ENCODE measurements at regions not wholly inside any gene's neighbourhood (a gene's known extent, or its start where the extent isn't known, plus 50 kb on each side); places are given as distances from the start of the nearest gene placed in this dataset.

DNA sequence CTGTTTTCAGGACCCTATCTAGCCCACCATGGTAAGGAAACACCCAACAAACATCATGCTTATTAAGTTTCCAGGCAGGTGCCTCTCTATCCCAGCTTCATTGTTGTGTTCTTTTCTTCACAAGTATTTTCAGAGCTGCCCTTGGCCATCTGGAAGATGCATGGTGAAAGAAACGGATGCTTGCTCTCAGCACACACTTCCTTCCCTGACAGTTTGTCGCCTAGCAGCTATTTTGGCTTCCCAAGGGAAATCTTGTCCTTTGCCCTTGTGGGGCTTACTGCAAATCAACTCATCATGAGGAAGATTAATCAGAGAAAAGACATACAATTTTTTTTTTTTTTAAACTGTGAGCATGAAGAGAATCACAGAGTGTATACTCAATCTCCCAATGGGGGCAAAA is 128.8 kb downstream of the ASMT start:
- intact Hi-C loops (cut with DNase I): no loop called here
- TF ChIP-seq, protein P1, sequence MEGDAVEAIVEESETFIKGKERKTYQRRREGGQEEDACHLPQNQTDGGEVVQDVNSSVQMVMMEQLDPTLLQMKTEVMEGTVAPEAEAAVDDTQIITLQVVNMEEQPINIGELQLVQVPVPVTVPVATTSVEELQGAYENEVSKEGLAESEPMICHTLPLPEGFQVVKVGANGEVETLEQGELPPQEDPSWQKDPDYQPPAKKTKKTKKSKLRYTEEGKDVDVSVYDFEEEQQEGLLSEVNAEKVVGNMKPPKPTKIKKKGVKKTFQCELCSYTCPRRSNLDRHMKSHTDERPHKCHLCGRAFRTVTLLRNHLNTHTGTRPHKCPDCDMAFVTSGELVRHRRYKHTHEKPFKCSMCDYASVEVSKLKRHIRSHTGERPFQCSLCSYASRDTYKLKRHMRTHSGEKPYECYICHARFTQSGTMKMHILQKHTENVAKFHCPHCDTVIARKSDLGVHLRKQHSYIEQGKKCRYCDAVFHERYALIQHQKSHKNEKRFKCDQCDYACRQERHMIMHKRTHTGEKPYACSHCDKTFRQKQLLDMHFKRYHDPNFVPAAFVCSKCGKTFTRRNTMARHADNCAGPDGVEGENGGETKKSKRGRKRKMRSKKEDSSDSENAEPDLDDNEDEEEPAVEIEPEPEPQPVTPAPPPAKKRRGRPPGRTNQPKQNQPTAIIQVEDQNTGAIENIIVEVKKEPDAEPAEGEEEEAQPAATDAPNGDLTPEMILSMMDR (IDR thresholded peaks at IDR 0.05): no peak

DNA sequence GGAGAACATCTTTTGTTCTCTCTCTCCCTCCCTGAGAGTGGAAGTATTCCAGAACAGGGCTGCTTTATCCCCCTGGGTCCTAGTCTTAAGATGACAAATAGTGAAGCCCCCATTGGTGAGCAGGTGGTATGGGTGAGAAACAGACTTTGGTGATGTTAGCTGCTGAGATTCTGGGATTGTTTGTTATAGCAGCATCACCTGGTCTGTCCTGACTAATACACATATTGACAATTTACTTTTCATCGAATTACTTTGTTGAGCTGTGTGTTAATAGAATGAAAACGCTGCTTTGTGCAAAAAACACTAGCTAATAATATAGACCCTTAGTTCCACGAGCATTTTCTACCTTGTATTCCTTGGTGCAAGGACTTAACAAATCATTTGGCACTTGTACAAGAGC is 133.5 kb downstream of the ASMT start:
- intact Hi-C loops (cut with DNase I): no loop called here
- Histone ChIP-seq H3K9me3 (peaks cover 0 to 16% (median 0%) of the 10 kb centered on the region in 11 donors), H3K27me3 (peaks cover 0 to 9% (median 0%) of the 10 kb centered on the region in 7 donors), H3K4me1 (no peaks in the 10 kb centered on the region), H3K27ac (no peak overlapping the region), H3K4me3 (no peak overlapping the region), H3K36me3 (no peaks in the 10 kb centered on the region)
- WGBS, 2 donors: 49 to 76% methylated on average over 3 of the region's 3 CpGs
- TF ChIP-seq, protein P1 (IDR thresholded peaks at IDR 0.05): no peak
- ATAC-seq: no peak
- DNase-seq: no peak

More for the DNA sequence above, 128.8 kb downstream of the ASMT start:
- no peaks in the 10 kb centered on the region for H3K4me1 ChIP-seq
- no peak overlapping the region for H3K27ac ChIP-seq
- peaks cover 0 to 3% (median 0%) of the 10 kb centered on the region in 7 donors for H3K27me3 ChIP-seq
- peaks cover 0 to 15% (median 0%) of the 10 kb centered on the region in 11 donors for H3K9me3 ChIP-seq
- 42 to 52% methylated on average over 2 of the region's 2 CpGs for WGBS, 2 donors
- no peaks in the 10 kb centered on the region for H3K36me3 ChIP-seq
- no peak overlapping the region for H3K4me3 ChIP-seq
- no peak for DNase-seq
- no peak for ATAC-seq

DNA sequence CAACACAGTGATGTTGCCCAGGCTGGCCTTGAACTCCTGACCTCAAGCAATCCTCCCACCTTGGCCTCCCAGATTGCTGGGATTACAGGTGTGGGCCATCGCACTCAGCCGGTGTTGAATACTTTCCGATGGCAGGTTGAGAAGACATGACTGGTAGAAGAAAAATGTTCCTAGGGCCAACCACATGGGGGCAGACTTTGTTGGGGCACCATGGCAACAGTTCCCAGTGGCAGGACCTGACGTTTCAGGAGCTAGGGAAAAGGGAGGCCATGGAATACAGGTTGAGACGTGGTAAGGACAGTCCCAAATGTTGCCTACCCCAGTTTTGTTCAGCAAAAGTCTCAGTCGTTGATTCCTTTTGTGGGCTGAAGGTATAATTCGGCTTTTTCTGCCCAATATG is 134.6 kb downstream of the ASMT start:
- DNase-seq (no peak), ATAC-seq (no peak)
- H3K27me3 ChIP-seq: peaks cover 0 to 9% (median 0%) of the 10 kb centered on the region in 7 donors
- H3K27ac ChIP-seq: no peak overlapping the region
- H3K4me1 ChIP-seq: no peaks in the 10 kb centered on the region
- no peaks in the 10 kb centered on the region for H3K36me3 ChIP-seq
- intact Hi-C loops (cut with DNase I): no loop called here
- TF ChIP-seq, protein P1 (IDR thresholded peaks at IDR 0.05): no peak
- H3K9me3 ChIP-seq: peaks cover 0 to 12% (median 0%) of the 10 kb centered on the region in 11 donors
- WGBS, 2 donors: 71 to 77% methylated on average over 7 of the region's 7 CpGs
- H3K4me3 ChIP-seq: no peak overlapping the region

DNA sequence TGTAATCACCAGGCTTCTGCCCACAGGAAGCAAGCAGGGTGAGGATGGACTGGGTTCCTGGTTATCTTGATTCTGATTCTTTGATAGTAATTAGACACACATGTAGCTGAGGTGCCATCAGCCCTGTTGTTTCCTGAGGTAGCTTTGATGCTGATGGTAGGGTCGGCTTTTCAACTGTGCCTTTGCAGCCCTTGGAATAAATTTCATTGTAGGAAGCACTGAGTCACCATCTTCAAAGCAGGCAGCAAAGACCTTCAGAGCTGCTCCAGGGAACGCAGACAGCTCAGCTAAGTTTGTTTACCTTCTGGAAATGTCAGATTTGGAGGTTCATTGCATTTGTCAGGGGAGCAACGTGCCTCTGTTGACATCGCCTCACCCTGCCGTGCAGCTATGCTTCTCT is 135.4 kb downstream of the ASMT start:
- 50 to 59% methylated on average over 5 of the region's 5 CpGs for WGBS, 2 donors
- Histone ChIP-seq H3K27ac (no peak overlapping the region), H3K4me3 (no peak overlapping the region), H3K36me3 (no peaks in the 10 kb centered on the region), H3K9me3 (peaks cover 0 to 9% (median 0%) of the 10 kb centered on the region in 11 donors), H3K4me1 (no peaks in the 10 kb centered on the region), H3K27me3 (peaks cover 0 to 9% (median 0%) of the 10 kb centered on the region in 7 donors)
- TF ChIP-seq, protein P1 (IDR thresholded peaks at IDR 0.05): no peak
- DNase-seq (no peak), ATAC-seq (no peak)
- intact Hi-C loops (cut with DNase I): no loop called here
